ENCODE measurements at regions not wholly inside any gene's neighbourhood (a gene's known extent, or its start where the extent isn't known, plus 50 kb on each side); places are given as distances from the start of the nearest gene placed in this dataset.

DNA sequence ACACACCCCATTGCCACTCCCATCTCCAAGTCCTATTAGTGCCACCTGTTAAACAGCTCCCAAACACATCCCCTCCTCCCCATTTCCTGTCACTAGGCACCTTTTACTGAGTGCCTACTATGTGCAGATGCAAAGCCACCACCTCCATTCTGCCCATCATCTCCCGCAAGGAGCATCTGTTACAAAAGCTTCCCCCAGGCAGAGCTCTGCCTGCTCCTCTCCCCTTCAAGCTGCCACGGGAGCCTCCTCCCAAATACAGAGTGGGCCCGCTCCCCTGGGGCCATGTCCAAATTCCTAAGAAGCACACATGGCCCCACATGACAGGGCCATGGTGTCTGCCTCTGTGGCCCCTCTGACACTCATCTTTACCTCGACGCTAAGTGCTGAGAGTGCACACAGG, 149.7 kb downstream of the OAT start:
- no peaks in the 10 kb centered on the region for H3K79me1 ChIP-seq (ENCODE audit: low read depth in 1 of 2, low read length in 2 of 2)
- H3K4ac ChIP-seq (ENCODE audit: low read depth, low read length): no peak overlapping the region
- H3K9ac ChIP-seq (ENCODE audit: low read depth, low read length): no peak overlapping the region
- H3K18ac ChIP-seq (ENCODE audit: low read depth, low read length): no peak overlapping the region
- H3K23ac ChIP-seq (ENCODE audit: low read depth, low read length): no peak overlapping the region
- no peaks in the 10 kb centered on the region for H3K36me3 ChIP-seq (ENCODE audit: control insufficient read depth, insufficient read depth, low read length)
- no peak overlapping the region for H2AK5ac ChIP-seq (ENCODE audit: low read depth, low read length)
- peak overlapping the region; percentile 15 for H2AK9ac ChIP-seq (replicated peaks; ENCODE audit: low read depth, low read length, poor library complexity)
- intact Hi-C loops (cut with micrococcal nuclease) (no loop called here), dilution Hi-C loops (cut with HindIII; ENCODE audit: low sequenced_read_pairs, unreplicated experiment) (no loop called here), in situ Hi-C loops (cut with MboI; ENCODE audit: low sequenced_read_pairs) (no loop called here)
- no peak overlapping the region for H2BK120ac ChIP-seq (ENCODE audit: low read depth, low read length)
- no peak overlapping the region for H4K5ac ChIP-seq (ENCODE audit: low read depth, low read length)
- 52% methylated on average over 2 of the region's 5 CpGs; no CpG with 5 or more reads in 1 of the 2 experiments for WGBS, 2 experiments (ENCODE audit: extremely low coverage in 2 of 2, insufficient read length in 1 of 2)
- no peak for ATAC-seq (ENCODE audit: low read depth)
- H3K4me3 ChIP-seq (ENCODE audit: insufficient read depth, low read depth, low read length): no peak overlapping the region
- H2BK15ac ChIP-seq (ENCODE audit: low read depth, low read length): no peak overlapping the region
- no peak overlapping the region for H2BK5ac ChIP-seq (ENCODE audit: low read depth, low read length, poor library complexity, severe bottlenecking)
- no peak overlapping the region for H2AFZ ChIP-seq (replicated peaks; ENCODE audit: low read length, poor library complexity)
- ChIA-PET CTCF (no interaction called here), POLR2A (ENCODE audit: unreplicated experiment) (no interaction called here)
- no peak overlapping the region for H3K56ac ChIP-seq (ENCODE audit: extremely low read depth, insufficient read depth, low read length)
- no peak overlapping the region for H3K4me2 ChIP-seq (ENCODE audit: low read depth, low read length)
- H3K9me3 ChIP-seq (ENCODE audit: control insufficient read depth, insufficient read depth, low read length): peaks cover 30% of the 10 kb centered on the region
- no peak overlapping the region for H3K14ac ChIP-seq (replicated peaks; ENCODE audit: low read depth, low read length)
- H2BK20ac ChIP-seq (ENCODE audit: low read depth, low read length): no peak overlapping the region
- no peak overlapping the region for H4K91ac ChIP-seq (ENCODE audit: insufficient read depth, low read depth, low read length)
- H3K27ac ChIP-seq (ENCODE audit: insufficient read depth, low read length): no peak overlapping the region
- no peak for TF ChIP-seq CTCF (conservative IDR thresholded peaks at IDR 0.05; ENCODE audit: low read depth, low read length)
- TF ChIP-seq CEBPB (IDR thresholded peaks at IDR 0.05; ENCODE audit: low read depth, low read length): no peak
- H3K27me3 ChIP-seq (ENCODE audit: control insufficient read depth, insufficient read depth, low read length): no peaks in the 10 kb centered on the region
- no peaks in the 10 kb centered on the region for H3K9me1 ChIP-seq (ENCODE audit: insufficient read depth, low read length)
- DNase-seq: no peak
- no TSS peak for BruUV-seq (replicated peaks)
- no peaks in the 10 kb centered on the region for H4K20me1 ChIP-seq (ENCODE audit: insufficient read depth, low read length)
- H3K4me1 ChIP-seq (ENCODE audit: control insufficient read depth, insufficient read depth, low read length): no peaks in the 10 kb centered on the region
- no peak overlapping the region for H4K8ac ChIP-seq (ENCODE audit: low read depth in 2 of 2, low read length in 2 of 2)
